ENCODE measurements at regions not wholly inside any gene's neighbourhood (a gene's known extent, or its start where the extent isn't known, plus 50 kb on each side); places are given as distances from the start of the nearest gene placed in this dataset.

GRCh38 chr3:16708285-16708684 is 103.1 kb upstream of the DAZL start:
- TF ChIP-seq, protein P1, sequence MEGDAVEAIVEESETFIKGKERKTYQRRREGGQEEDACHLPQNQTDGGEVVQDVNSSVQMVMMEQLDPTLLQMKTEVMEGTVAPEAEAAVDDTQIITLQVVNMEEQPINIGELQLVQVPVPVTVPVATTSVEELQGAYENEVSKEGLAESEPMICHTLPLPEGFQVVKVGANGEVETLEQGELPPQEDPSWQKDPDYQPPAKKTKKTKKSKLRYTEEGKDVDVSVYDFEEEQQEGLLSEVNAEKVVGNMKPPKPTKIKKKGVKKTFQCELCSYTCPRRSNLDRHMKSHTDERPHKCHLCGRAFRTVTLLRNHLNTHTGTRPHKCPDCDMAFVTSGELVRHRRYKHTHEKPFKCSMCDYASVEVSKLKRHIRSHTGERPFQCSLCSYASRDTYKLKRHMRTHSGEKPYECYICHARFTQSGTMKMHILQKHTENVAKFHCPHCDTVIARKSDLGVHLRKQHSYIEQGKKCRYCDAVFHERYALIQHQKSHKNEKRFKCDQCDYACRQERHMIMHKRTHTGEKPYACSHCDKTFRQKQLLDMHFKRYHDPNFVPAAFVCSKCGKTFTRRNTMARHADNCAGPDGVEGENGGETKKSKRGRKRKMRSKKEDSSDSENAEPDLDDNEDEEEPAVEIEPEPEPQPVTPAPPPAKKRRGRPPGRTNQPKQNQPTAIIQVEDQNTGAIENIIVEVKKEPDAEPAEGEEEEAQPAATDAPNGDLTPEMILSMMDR (IDR thresholded peaks at IDR 0.05): no peak

GRCh38 chr3:16715281-16715680 is 110.1 kb upstream of the DAZL start:
- TF ChIP-seq, protein P1 (IDR thresholded peaks at IDR 0.05): no peak

DNA sequence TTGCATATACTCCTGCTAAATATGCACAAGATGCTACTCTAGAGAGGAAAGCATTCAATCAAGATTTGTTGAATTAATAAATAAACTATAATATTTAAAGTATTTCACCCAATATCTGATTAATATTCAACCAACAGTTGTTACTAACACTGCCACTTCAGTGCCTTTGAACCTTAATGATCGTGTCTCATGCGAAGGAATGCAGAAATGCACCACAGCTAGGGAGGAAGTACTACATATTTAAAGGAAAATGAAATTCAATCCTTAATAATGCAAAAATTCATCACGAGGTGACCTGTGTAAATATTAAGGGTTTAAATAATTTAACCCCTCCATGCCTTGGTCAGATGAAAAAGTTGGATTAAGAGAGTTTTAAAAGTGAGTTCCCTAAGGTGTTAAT is 114.2 kb upstream of the DAZL start:
- TF ChIP-seq, protein P1 (IDR thresholded peaks at IDR 0.05): no peak

DNA sequence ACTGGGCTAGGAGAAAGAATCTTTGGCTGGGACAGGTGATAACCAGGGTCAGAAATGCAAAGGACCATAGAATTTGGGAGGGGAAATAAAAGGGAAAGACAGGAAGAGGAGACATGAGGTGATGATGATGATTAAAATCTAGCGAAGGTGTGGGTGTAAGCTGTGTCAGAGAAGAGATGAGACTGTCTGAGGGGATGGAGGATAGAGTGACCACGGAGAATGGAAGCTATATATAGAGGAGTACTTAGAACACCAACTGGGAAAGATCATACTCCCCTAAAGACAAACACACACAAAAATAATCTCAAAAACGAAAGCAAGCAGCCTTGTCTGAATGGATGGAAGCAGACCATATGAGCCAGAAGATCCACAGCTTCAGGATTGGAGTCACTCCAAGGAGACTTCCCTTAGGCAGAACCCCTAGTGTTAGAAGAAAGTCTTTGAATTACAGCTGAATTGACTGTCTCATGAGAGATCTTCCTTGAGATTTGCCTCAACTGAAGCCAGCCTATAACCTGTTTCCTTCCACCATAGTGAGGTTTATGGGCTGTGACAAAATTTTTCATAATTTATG is 115.2 kb upstream of the DAZL start:
- TF ChIP-seq, protein P1 (IDR thresholded peaks at IDR 0.05): no peak

GRCh38 chr3:16721494-16721893 is 116.3 kb upstream of the DAZL start:
- TF ChIP-seq, protein P1 (IDR thresholded peaks at IDR 0.05): no peak

DNA sequence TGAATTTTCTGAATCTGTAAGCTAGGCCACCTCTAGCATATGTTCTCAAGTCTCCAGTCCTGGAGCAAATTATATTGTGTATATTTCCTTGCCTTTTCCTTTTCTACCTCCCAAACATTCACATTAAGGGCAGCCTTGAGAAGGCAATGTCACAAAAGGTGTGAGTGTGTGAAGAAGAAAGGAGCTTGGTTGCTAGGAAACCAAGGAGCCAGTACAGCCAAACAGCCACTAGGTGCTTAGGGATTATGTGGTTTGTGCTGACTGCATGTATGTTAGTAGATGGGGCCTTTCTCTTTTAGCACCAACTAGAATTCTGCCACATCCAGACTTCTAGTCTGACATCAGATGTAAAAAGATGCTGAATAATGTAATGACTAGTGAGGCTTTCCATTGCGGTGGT is 118.8 kb upstream of the DAZL start:
- TF ChIP-seq, protein P1 (IDR thresholded peaks at IDR 0.05): no peak

GRCh38 chr3:16724487-16724886 is 119.3 kb upstream of the DAZL start:
- TF ChIP-seq, protein P1 (IDR thresholded peaks at IDR 0.05): no peak

DNA sequence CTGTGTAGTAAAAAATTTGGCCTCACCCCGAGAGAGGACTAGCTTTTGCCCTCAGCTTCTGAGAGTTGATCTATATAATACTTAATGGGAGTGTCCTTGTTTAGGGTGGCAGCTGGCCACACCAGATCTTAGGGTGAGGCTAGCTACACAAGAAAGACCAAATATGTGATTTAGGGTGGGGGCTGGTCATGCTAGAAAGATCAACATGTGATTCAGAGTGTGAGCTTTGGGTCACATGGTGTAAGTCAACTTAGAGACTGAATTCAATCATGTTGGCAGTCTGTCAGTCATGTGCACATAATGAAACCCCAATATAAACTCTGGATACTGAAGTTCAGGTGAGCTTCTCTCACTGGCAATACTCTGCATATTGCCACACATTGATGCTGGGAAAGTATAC is 120.7 kb upstream of the DAZL start:
- TF ChIP-seq, protein P1 (IDR thresholded peaks at IDR 0.05): no peak

Measured in LNCAP (cell line).